ENCODE measurements at regions not wholly inside any gene's neighbourhood (a gene's known extent, or its start where the extent isn't known, plus 50 kb on each side); places are given as distances from the start of the nearest gene placed in this dataset.

DNA sequence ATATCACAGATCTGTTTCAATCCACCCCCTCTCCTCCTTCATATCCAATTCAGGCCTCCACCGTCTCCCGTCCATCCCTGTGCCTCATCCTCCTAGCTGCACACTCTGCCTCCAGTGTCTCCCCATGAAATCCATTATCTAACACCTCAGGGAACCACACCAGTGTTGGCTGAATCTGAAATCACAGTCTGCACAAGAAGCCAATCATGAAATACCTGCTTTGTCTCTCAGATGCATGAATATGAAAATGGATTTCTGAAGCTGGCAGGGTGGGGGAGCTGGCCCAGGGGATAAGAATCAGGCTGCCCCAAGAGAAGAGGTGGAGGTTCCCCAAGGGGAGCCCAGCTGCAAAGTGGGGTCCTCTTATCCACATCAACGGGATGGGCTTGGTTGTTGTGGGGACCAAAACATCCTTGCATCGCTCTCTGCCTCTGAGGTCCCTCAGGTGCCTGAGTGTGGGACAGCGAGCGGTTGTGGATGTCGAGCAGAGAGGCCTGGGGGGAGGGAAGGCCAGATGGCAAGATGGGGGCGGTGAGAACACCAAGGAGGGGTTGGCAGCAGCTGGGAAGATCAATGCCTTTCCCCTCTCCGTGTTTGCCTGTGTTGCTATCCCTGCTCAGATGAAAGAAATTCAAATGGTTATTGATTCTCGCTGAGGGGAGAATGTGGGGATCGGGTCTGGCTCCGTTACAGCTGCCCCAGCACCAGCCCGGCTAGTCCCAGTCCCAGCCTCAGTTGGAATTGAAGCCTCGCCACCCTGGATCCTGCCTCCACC is 237.3 kb upstream of the POU3F1 start:
- TF ChIP-seq CTCF (conservative IDR thresholded peaks at IDR 0.05; ENCODE audit: low read depth in 2 of 2) (no peak), POLR2AphosphoS5 (IDR thresholded peaks at IDR 0.05; ENCODE audit: low read depth) (no peak), EZH2 (IDR thresholded peaks at IDR 0.05; ENCODE audit: low read depth, unreplicated experiment) (no peak), EZH2phosphoT487 (IDR thresholded peaks at IDR 0.05; ENCODE audit: unreplicated experiment) (no peak), JUNB (IDR thresholded peaks at IDR 0.05; ENCODE audit: unreplicated experiment) (no peak), CREB1 (CRISPR knock-in tag; IDR thresholded peaks at IDR 0.05; ENCODE audit: low read depth) (no peak), ZNF331 (CRISPR knock-in tag; IDR thresholded peaks at IDR 0.05; ENCODE audit: low read depth) (no peak), ETS1 (IDR thresholded peaks at IDR 0.05) (no peak), NANOG (IDR thresholded peaks at IDR 0.05; ENCODE audit: borderline replicate concordance) (no peak)
- TF ChIP-seq, protein P1, sequence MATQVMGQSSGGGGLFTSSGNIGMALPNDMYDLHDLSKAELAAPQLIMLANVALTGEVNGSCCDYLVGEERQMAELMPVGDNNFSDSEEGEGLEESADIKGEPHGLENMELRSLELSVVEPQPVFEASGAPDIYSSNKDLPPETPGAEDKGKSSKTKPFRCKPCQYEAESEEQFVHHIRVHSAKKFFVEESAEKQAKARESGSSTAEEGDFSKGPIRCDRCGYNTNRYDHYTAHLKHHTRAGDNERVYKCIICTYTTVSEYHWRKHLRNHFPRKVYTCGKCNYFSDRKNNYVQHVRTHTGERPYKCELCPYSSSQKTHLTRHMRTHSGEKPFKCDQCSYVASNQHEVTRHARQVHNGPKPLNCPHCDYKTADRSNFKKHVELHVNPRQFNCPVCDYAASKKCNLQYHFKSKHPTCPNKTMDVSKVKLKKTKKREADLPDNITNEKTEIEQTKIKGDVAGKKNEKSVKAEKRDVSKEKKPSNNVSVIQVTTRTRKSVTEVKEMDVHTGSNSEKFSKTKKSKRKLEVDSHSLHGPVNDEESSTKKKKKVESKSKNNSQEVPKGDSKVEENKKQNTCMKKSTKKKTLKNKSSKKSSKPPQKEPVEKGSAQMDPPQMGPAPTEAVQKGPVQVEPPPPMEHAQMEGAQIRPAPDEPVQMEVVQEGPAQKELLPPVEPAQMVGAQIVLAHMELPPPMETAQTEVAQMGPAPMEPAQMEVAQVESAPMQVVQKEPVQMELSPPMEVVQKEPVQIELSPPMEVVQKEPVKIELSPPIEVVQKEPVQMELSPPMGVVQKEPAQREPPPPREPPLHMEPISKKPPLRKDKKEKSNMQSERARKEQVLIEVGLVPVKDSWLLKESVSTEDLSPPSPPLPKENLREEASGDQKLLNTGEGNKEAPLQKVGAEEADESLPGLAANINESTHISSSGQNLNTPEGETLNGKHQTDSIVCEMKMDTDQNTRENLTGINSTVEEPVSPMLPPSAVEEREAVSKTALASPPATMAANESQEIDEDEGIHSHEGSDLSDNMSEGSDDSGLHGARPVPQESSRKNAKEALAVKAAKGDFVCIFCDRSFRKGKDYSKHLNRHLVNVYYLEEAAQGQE (IDR thresholded peaks at IDR 0.05; ENCODE audit: unreplicated experiment), result no peak
- TF ChIP-seq, protein P2, sequence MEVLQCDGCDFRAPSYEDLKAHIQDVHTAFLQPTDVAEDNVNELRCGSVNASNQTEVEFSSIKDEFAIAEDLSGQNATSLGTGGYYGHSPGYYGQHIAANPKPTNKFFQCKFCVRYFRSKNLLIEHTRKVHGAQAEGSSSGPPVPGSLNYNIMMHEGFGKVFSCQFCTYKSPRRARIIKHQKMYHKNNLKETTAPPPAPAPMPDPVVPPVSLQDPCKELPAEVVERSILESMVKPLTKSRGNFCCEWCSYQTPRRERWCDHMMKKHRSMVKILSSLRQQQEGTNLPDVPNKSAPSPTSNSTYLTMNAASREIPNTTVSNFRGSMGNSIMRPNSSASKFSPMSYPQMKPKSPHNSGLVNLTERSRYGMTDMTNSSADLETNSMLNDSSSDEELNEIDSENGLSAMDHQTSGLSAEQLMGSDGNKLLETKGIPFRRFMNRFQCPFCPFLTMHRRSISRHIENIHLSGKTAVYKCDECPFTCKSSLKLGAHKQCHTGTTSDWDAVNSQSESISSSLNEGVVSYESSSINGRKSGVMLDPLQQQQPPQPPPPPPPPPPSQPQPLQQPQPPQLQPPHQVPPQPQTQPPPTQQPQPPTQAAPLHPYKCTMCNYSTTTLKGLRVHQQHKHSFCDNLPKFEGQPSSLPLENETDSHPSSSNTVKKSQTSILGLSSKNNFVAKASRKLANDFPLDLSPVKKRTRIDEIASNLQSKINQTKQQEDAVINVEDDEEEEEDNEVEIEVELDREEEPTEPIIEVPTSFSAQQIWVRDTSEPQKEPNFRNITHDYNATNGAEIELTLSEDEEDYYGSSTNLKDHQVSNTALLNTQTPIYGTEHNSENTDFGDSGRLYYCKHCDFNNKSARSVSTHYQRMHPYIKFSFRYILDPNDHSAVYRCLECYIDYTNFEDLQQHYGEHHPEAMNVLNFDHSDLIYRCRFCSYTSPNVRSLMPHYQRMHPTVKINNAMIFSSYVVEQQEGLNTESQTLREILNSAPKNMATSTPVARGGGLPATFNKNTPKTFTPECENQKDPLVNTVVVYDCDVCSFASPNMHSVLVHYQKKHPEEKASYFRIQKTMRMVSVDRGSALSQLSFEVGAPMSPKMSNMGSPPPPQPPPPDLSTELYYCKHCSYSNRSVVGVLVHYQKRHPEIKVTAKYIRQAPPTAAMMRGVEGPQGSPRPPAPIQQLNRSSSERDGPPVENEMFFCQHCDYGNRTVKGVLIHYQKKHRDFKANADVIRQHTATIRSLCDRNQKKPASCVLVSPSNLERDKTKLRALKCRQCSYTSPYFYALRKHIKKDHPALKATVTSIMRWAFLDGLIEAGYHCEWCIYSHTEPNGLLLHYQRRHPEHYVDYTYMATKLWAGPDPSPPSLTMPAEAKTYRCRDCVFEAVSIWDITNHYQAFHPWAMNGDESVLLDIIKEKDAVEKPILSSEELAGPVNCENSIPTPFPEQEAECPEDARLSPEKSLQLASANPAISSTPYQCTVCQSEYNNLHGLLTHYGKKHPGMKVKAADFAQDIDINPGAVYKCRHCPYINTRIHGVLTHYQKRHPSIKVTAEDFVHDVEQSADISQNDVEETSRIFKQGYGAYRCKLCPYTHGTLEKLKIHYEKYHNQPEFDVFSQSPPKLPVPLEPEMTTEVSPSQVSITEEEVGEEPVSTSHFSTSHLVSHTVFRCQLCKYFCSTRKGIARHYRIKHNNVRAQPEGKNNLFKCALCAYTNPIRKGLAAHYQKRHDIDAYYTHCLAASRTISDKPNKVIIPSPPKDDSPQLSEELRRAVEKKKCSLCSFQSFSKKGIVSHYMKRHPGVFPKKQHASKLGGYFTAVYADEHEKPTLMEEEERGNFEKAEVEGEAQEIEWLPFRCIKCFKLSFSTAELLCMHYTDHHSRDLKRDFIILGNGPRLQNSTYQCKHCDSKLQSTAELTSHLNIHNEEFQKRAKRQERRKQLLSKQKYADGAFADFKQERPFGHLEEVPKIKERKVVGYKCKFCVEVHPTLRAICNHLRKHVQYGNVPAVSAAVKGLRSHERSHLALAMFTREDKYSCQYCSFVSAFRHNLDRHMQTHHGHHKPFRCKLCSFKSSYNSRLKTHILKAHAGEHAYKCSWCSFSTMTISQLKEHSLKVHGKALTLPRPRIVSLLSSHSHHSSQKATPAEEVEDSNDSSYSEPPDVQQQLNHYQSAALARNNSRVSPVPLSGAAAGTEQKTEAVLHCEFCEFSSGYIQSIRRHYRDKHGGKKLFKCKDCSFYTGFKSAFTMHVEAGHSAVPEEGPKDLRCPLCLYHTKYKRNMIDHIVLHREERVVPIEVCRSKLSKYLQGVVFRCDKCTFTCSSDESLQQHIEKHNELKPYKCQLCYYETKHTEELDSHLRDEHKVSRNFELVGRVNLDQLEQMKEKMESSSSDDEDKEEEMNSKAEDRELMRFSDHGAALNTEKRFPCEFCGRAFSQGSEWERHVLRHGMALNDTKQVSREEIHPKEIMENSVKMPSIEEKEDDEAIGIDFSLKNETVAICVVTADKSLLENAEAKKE (CRISPR knock-in tag; IDR thresholded peaks at IDR 0.05), result no peak

Measured in GM23338 (cell line).